Upper lobe of left lung (tissue), 4 donors: ENCODE measurements at regions not wholly inside any gene's neighbourhood (a gene's known extent, or its start where the extent isn't known, plus 50 kb on each side); places are given as distances from the start of the nearest gene placed in this dataset.

ENCODE experiments used
- EP300 ChIP-seq, 4 donors: sonication (generic); formaldehyde crosslinking; IDR thresholded peaks; one replicate each; pipeline ENCODE4 v1.5.1; 2017; ENCODE audit warnings: antibody characterized with exemption in 4 of 4, control low read depth in 2 of 4
- POLR2AphosphoS5 ChIP-seq, 2 donors: sonication (generic); formaldehyde crosslinking; IDR thresholded peaks; one replicate each; pipeline ENCODE4 v1.5.1; 2017; ENCODE audit warnings: antibody characterized with exemption in 2 of 2
- TF ChIP-seq, protein P1 (sequence below), 6 experiments: fragments of 450-650 bp in 4 of 6; fragments of 200-600 bp in 2 of 6; sonication (generic) in 2 of 6; IDR thresholded peaks; one replicate each; pipeline ENCODE4 v1.5.1; 2016 to 2019; ENCODE audit warnings: antibody characterized with exemption in 6 of 6

- TF ChIP-seq, protein P1, sequence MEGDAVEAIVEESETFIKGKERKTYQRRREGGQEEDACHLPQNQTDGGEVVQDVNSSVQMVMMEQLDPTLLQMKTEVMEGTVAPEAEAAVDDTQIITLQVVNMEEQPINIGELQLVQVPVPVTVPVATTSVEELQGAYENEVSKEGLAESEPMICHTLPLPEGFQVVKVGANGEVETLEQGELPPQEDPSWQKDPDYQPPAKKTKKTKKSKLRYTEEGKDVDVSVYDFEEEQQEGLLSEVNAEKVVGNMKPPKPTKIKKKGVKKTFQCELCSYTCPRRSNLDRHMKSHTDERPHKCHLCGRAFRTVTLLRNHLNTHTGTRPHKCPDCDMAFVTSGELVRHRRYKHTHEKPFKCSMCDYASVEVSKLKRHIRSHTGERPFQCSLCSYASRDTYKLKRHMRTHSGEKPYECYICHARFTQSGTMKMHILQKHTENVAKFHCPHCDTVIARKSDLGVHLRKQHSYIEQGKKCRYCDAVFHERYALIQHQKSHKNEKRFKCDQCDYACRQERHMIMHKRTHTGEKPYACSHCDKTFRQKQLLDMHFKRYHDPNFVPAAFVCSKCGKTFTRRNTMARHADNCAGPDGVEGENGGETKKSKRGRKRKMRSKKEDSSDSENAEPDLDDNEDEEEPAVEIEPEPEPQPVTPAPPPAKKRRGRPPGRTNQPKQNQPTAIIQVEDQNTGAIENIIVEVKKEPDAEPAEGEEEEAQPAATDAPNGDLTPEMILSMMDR (IDR thresholded peaks at IDR 0.05), result no peak
- TF ChIP-seq EP300 (IDR thresholded peaks at IDR 0.05), result no peak
- no peak for TF ChIP-seq POLR2AphosphoS5 (IDR thresholded peaks at IDR 0.05)
Observed at GRCh38 chr17:79303641-79304205, 229.1 kb downstream of the ENGASE start.
